HCT116 (cell line): ENCODE measurements at regions not wholly inside any gene's neighbourhood (a gene's known extent, or its start where the extent isn't known, plus 50 kb on each side); places are given as distances from the start of the nearest gene placed in this dataset.

Experiments used
- EZH2 ChIP-seq: fragments of 200-600 bp; sonication (generic); IDR thresholded peaks from 2 replicates; pipeline ENCODE4 v1.6.1; 2017; ENCODE audit warnings: antibody characterized with exemption, mixed run types
- EZH2phosphoT487 ChIP-seq: fragments of 200-600 bp; IDR thresholded peaks from 2 replicates; pipeline ENCODE4 v1.6.1; 2018; ENCODE audit warnings: antibody characterized with exemption, borderline replicate concordance
- FOSL1 ChIP-seq: IDR thresholded peaks from 2 replicates; pipeline ENCODE4 v1.6.1; 2012; ENCODE audit warnings: low read depth
- JUND ChIP-seq: IDR thresholded peaks from 2 replicates; pipeline ENCODE4 v1.6.1; 2012
- POLR2A ChIP-seq: IDR thresholded peaks from 2 replicates; pipeline ENCODE4 v1.7.0; 2011; ENCODE audit warnings: borderline replicate concordance; ENCODE audit not compliant: insufficient read depth, insufficient read length; ENCODE audit errors: extremely low read depth
- POLR2AphosphoS5 ChIP-seq: IDR thresholded peaks from 2 replicates; pipeline ENCODE4 v1.6.1; 2011; ENCODE audit warnings: mild to moderate bottlenecking, low read depth, low read length, moderate library complexity
- RAD21 ChIP-seq: IDR thresholded peaks from 2 replicates; pipeline ENCODE4 v1.6.1; 2012; ENCODE audit warnings: low read depth, mild to moderate bottlenecking
- SIN3A ChIP-seq: IDR thresholded peaks from 2 replicates; pipeline ENCODE4 v1.6.1; 2012; ENCODE audit warnings: low read depth
- SP1 ChIP-seq: IDR thresholded peaks from 2 replicates; pipeline ENCODE4 v1.6.1; 2012; ENCODE audit warnings: low read depth
- SRF ChIP-seq: IDR thresholded peaks from 2 replicates; pipeline ENCODE4 v1.6.1; 2012; ENCODE audit warnings: low read depth
- ZNF274 ChIP-seq: fragments of 200-500 bp; sonication (Bioruptor generic); IDR thresholded peaks from 2 replicates; pipeline ENCODE4 v1.6.1; 2014; ENCODE audit warnings: mild to moderate bottlenecking, low read depth, low read length, inconsistent platforms
- TF ChIP-seq, protein P1 (sequence below), 3 experiments: fragments of 200-600 bp in 1 of 3; sonication (generic) in 1 of 3; IDR thresholded peaks in 2 of 3; conservative IDR thresholded peaks in 1 of 3; 2 replicates each; pipeline ENCODE4 v1.5.1; 2012 to 2017; ENCODE audit warnings: low read depth in 2 of 3, low read length in 2 of 3, antibody characterized with exemption in 1 of 3, borderline replicate concordance in 1 of 3, control low read depth in 1 of 3, mild to moderate bottlenecking in 1 of 3, mixed read lengths in 1 of 3, mixed run types in 1 of 3, moderate library complexity in 1 of 3; ENCODE audit not compliant: insufficient read depth in 1 of 3
- TF ChIP-seq, protein P2 (sequence below): IDR thresholded peaks from 2 replicates; pipeline ENCODE4 v1.6.1; 2012; ENCODE audit warnings: low read depth

DNA sequence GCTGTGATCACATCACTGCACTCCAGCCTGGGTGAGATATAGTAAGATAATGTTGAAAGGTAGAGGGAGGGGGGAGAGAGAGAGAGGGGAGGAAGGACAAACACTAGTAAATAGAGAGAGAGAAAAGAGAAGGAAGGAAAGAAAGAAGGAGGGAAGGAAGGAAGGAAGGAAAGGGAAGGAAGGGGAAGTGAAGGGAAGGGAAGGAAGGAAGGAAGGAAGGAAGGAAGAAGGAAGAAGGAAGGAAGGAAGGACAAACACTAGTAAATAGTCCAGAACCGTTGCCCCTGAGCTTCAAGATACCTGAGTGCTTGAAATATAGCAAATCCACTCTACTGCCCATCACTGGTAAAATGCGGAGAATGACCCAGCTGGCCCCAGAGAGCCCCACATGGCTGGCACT, 156.5 kb upstream of the ZNF507 start:
- TF ChIP-seq, protein P1, sequence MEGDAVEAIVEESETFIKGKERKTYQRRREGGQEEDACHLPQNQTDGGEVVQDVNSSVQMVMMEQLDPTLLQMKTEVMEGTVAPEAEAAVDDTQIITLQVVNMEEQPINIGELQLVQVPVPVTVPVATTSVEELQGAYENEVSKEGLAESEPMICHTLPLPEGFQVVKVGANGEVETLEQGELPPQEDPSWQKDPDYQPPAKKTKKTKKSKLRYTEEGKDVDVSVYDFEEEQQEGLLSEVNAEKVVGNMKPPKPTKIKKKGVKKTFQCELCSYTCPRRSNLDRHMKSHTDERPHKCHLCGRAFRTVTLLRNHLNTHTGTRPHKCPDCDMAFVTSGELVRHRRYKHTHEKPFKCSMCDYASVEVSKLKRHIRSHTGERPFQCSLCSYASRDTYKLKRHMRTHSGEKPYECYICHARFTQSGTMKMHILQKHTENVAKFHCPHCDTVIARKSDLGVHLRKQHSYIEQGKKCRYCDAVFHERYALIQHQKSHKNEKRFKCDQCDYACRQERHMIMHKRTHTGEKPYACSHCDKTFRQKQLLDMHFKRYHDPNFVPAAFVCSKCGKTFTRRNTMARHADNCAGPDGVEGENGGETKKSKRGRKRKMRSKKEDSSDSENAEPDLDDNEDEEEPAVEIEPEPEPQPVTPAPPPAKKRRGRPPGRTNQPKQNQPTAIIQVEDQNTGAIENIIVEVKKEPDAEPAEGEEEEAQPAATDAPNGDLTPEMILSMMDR (IDR thresholded peaks at IDR 0.05 in 2 of 3, conservative IDR thresholded peaks at IDR 0.05 in 1 of 3; ENCODE audit: borderline replicate concordance in 1 of 3, insufficient read depth in 1 of 3, low read depth in 2 of 3, low read length in 2 of 3), result no peak
- TF ChIP-seq JUND, result no peak
- TF ChIP-seq SRF, result no peak
- TF ChIP-seq POLR2A, result no peak
- TF ChIP-seq ZNF274, result no peak
- no peak for TF ChIP-seq SIN3A
- TF ChIP-seq, protein P2, sequence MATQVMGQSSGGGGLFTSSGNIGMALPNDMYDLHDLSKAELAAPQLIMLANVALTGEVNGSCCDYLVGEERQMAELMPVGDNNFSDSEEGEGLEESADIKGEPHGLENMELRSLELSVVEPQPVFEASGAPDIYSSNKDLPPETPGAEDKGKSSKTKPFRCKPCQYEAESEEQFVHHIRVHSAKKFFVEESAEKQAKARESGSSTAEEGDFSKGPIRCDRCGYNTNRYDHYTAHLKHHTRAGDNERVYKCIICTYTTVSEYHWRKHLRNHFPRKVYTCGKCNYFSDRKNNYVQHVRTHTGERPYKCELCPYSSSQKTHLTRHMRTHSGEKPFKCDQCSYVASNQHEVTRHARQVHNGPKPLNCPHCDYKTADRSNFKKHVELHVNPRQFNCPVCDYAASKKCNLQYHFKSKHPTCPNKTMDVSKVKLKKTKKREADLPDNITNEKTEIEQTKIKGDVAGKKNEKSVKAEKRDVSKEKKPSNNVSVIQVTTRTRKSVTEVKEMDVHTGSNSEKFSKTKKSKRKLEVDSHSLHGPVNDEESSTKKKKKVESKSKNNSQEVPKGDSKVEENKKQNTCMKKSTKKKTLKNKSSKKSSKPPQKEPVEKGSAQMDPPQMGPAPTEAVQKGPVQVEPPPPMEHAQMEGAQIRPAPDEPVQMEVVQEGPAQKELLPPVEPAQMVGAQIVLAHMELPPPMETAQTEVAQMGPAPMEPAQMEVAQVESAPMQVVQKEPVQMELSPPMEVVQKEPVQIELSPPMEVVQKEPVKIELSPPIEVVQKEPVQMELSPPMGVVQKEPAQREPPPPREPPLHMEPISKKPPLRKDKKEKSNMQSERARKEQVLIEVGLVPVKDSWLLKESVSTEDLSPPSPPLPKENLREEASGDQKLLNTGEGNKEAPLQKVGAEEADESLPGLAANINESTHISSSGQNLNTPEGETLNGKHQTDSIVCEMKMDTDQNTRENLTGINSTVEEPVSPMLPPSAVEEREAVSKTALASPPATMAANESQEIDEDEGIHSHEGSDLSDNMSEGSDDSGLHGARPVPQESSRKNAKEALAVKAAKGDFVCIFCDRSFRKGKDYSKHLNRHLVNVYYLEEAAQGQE, result no peak
- no peak for TF ChIP-seq RAD21
- TF ChIP-seq EZH2, result no peak
- no peak for TF ChIP-seq FOSL1
- no peak for TF ChIP-seq EZH2phosphoT487
- TF ChIP-seq SP1, result no peak
- TF ChIP-seq POLR2AphosphoS5, result no peak
